Endometrium (tissue), 2 donors: ENCODE measurements at regions not wholly inside any gene's neighbourhood (a gene's known extent, or its start where the extent isn't known, plus 50 kb on each side); places are given as distances from the start of the nearest gene placed in this dataset.
"Not testable (repeated sequence)": the region's sequence is repeated elsewhere in the genome, so short reads cannot be mapped to it uniquely, and the experiment has no call there.

Experiments
- FAIRE-seq: peaks from 2 replicates; lab custom pipeline; 2012; peaks lifted over from hg19 to GRCh38; lab: Jason Lieb, UNC
- donor health status: control.
- donor health status: control.

- no peak for FAIRE-seq
These were observed 324.7 kb downstream of the ACTR3B start for GRCh38 chr7:153084278-153084677.

GRCh38 chr7:153087498-153087897 lies 327.9 kb downstream of the ACTR3B start:
- no peak for FAIRE-seq

GRCh38 chr7:153088601-153089000 lies 329.0 kb downstream of the ACTR3B start:
- no peak for FAIRE-seq

GRCh38 chr7:153090209-153090608 lies 330.7 kb downstream of the ACTR3B start:
- no peak for FAIRE-seq

- no peak for FAIRE-seq
These were observed 331.2 kb downstream of the ACTR3B start for GRCh38 chr7:153090764-153091163.

GRCh38 chr7:153091477-153091876 lies 331.9 kb downstream of the ACTR3B start:
- FAIRE-seq = no peak

GRCh38 chr7:153097511-153098201 lies 338.1 kb downstream of the ACTR3B start:
- no peak for FAIRE-seq

- no peak for FAIRE-seq
These were observed 339.7 kb downstream of the ACTR3B start for GRCh38 chr7:153099235-153099634.

- FAIRE-seq = no peak
These were observed 341.2 kb downstream of the ACTR3B start for GRCh38 chr7:153100691-153101237.

- FAIRE-seq = no peak
These were observed 343.6 kb downstream of the ACTR3B start for GRCh38 chr7:153103202-153103601.

- no peak for FAIRE-seq
These were observed 348.3 kb downstream of the ACTR3B start for GRCh38 chr7:153107826-153108225.

- no peak for FAIRE-seq
These were observed 350.0 kb downstream of the ACTR3B start for GRCh38 chr7:153109566-153109965.

- no peak for FAIRE-seq
These were observed 351.1 kb downstream of the ACTR3B start for GRCh38 chr7:153110606-153111005.

- FAIRE-seq = not testable (repeated sequence)
These were observed 362.7 kb downstream of the ACTR3B start for GRCh38 chr7:153122255-153122654.

GRCh38 chr7:153130052-153130451 lies 370.5 kb downstream of the ACTR3B start:
- no peak for FAIRE-seq

- no peak for FAIRE-seq
These were observed 392.2 kb downstream of the ACTR3B start for GRCh38 chr7:153151766-153152165.

- FAIRE-seq = no peak
These were observed 393.4 kb downstream of the ACTR3B start for GRCh38 chr7:153152801-153153422.

GRCh38 chr7:153158149-153158548 lies 398.6 kb downstream of the ACTR3B start:
- FAIRE-seq = no peak

- FAIRE-seq = no peak
These were observed 410.7 kb downstream of the ACTR3B start for GRCh38 chr7:153170287-153170686.

GRCh38 chr7:153185936-153186335 lies 426.4 kb downstream of the ACTR3B start:
- FAIRE-seq = no peak

- no peak for FAIRE-seq
These were observed 428.6 kb downstream of the ACTR3B start for GRCh38 chr7:153188161-153188560.

- FAIRE-seq = no peak
These were observed 429.1 kb downstream of the ACTR3B start for GRCh38 chr7:153188630-153189029.

- no peak for FAIRE-seq
These were observed 430.9 kb downstream of the ACTR3B start for GRCh38 chr7:153190452-153190851.

GRCh38 chr7:153190986-153191385 lies 431.4 kb downstream of the ACTR3B start:
- no peak for FAIRE-seq
